Mesendoderm (in vitro differentiated cells): ENCODE measurements at regions not wholly inside any gene's neighbourhood (a gene's known extent, or its start where the extent isn't known, plus 50 kb on each side); places are given as distances from the start of the nearest gene placed in this dataset.
"Not testable (repeated sequence)": the region's sequence is repeated elsewhere in the genome, so short reads cannot be mapped to it uniquely, and the experiment has no call there.

Experiments used
- DNase-seq: peaks from one replicate; pipeline ENCODE4 v3.0.0; 2013
- H2AK5ac ChIP-seq: 2 replicates; pipeline ENCODE4 v1.6.1; 2013; ENCODE audit warnings: low read length, inconsistent platforms
- H2BK120ac ChIP-seq: 2 replicates; pipeline ENCODE4 v1.6.1; 2013; ENCODE audit warnings: low read depth, mild to moderate bottlenecking, low read length, moderate library complexity, mixed read lengths
- H2BK15ac ChIP-seq: replicated peaks from 2 replicates; pipeline ENCODE4 v1.6.1; 2013; ENCODE audit warnings: low read depth, mild to moderate bottlenecking, moderate library complexity
- H2BK5ac ChIP-seq: 2 replicates; pipeline ENCODE4 v1.6.1; 2013; ENCODE audit warnings: low read length, inconsistent platforms
- H3K18ac ChIP-seq: 2 replicates; pipeline ENCODE4 v1.6.1; 2013; ENCODE audit warnings: mild to moderate bottlenecking, low read length, mixed read lengths
- H3K23ac ChIP-seq: one replicate; pipeline ENCODE4 v1.6.1; 2013; ENCODE audit warnings: low read length
- H3K27ac ChIP-seq: 2 replicates; pipeline ENCODE4 v1.5.1; 2013; ENCODE audit warnings: low read depth, mild to moderate bottlenecking, inconsistent platforms, low read length, moderate library complexity
- H3K27me3 ChIP-seq: 2 replicates; pipeline ENCODE4 v1.6.1; 2013; ENCODE audit warnings: low read length, control low read depth, mild to moderate bottlenecking, inconsistent platforms; ENCODE audit not compliant: insufficient read depth, poor library complexity
- H3K36me3 ChIP-seq: 2 replicates; pipeline ENCODE4 v1.6.1; 2013; ENCODE audit warnings: low read length, inconsistent platforms; ENCODE audit not compliant: control insufficient read depth, insufficient read depth
- H3K4ac ChIP-seq: one replicate; pipeline ENCODE4 v1.6.1; 2013; ENCODE audit warnings: low read depth, mild to moderate bottlenecking, low read length, moderate library complexity
- H3K4me1 ChIP-seq: 2 replicates; pipeline ENCODE4 v1.6.1; 2013; ENCODE audit warnings: low read depth, low read length, inconsistent platforms; ENCODE audit not compliant: control insufficient read depth
- H3K4me2 ChIP-seq: 2 replicates; pipeline ENCODE4 v1.6.1; 2013; ENCODE audit warnings: low read length
- H3K4me3 ChIP-seq: 2 replicates; pipeline ENCODE4 v1.5.1; 2013; ENCODE audit warnings: mild to moderate bottlenecking, low read length
- H3K56ac ChIP-seq: one replicate; pipeline ENCODE4 v1.6.1; 2013; ENCODE audit warnings: low read length
- H3K79me1 ChIP-seq: 2 replicates; pipeline ENCODE4 v1.6.1; 2013; ENCODE audit warnings: low read length, inconsistent platforms
- H3K79me2 ChIP-seq: 2 replicates; pipeline ENCODE4 v1.6.1; 2013; ENCODE audit warnings: mild to moderate bottlenecking, low read length; ENCODE audit not compliant: control insufficient read depth, insufficient read depth
- H3K9ac ChIP-seq: 2 replicates; pipeline ENCODE4 v1.6.1; 2013; ENCODE audit warnings: low read length, inconsistent platforms
- H4K5ac ChIP-seq: one replicate; pipeline ENCODE4 v1.6.1; 2013; ENCODE audit warnings: low read length
- H4K8ac ChIP-seq: one replicate; pipeline ENCODE4 v1.6.1; 2013; ENCODE audit warnings: low read depth, mild to moderate bottlenecking, control low read depth, low read length, moderate library complexity
- WGBS: extraction: QIAGEN DNeasy Blood & Tissue Kit; methylation state at CpG from one replicate; pipeline ENCODE4 v1.1.7; 2013; ENCODE audit warnings: low lambda C conversion rate, missing lambda C conversion rate; ENCODE audit not compliant: insufficient coverage; ENCODE audit errors: extremely low coverage; 5-methylcytosine and 5-hydroxymethylcytosine counted together

- Histone ChIP-seq H3K27ac (no peak overlapping the region), H3K23ac (no peak overlapping the region), H3K4me1 (no peaks in the 10 kb centered on the region), H2BK15ac (no peak overlapping the region), H3K4ac (no peak overlapping the region), H3K4me3 (no peak overlapping the region), H2BK5ac (no peak overlapping the region), H2BK120ac (no peak overlapping the region), H3K56ac (no peak overlapping the region), H3K9ac (no peak overlapping the region), H3K79me2 (no peaks in the 10 kb centered on the region), H4K8ac (no peak overlapping the region), H4K5ac (no peak overlapping the region), H3K18ac (no peak overlapping the region), H3K36me3 (no peaks in the 10 kb centered on the region), H3K79me1 (no peaks in the 10 kb centered on the region), H3K4me2 (no peak overlapping the region), H2AK5ac (no peak overlapping the region), H3K27me3 (no peaks in the 10 kb centered on the region)
- DNase-seq: no peak
- WGBS: no CpG with 5 or more reads among the region's 2 CpGs
Observed at GRCh38 chr14:38046160-38046559, 161.5 kb upstream of the SSTR1 start.

GRCh38 chr14:38047195-38047902, 160.4 kb upstream of the SSTR1 start:
- Histone ChIP-seq H3K79me2 (no peaks in the 10 kb centered on the region), H4K8ac (no peak overlapping the region), H3K4me2 (no peak overlapping the region), H2AK5ac (no peak overlapping the region), H2BK5ac (no peak overlapping the region), H3K4me1 (no peaks in the 10 kb centered on the region), H3K36me3 (no peaks in the 10 kb centered on the region), H3K18ac (no peak overlapping the region), H3K27me3 (no peaks in the 10 kb centered on the region), H3K56ac (no peak overlapping the region), H3K23ac (no peak overlapping the region), H3K79me1 (no peaks in the 10 kb centered on the region), H3K27ac (no peak overlapping the region), H3K9ac (no peak overlapping the region), H4K5ac (no peak overlapping the region), H3K4ac (no peak overlapping the region), H3K4me3 (no peak overlapping the region), H2BK120ac (no peak overlapping the region), H2BK15ac (no peak overlapping the region)
- no CpG with 5 or more reads among the region's 2 CpGs for WGBS
- no peak for DNase-seq

- H4K8ac ChIP-seq: no peak overlapping the region
- no peak for DNase-seq
- H2BK120ac ChIP-seq: no peak overlapping the region
- H3K36me3 ChIP-seq: no peaks in the 10 kb centered on the region
- no peaks in the 10 kb centered on the region for H3K27me3 ChIP-seq
- no peak overlapping the region for H3K9ac ChIP-seq
- no peaks in the 10 kb centered on the region for H3K4me1 ChIP-seq
- no peak overlapping the region for H3K18ac ChIP-seq
- H2AK5ac ChIP-seq: no peak overlapping the region
- no peak overlapping the region for H3K4me3 ChIP-seq
- no peak overlapping the region for H2BK15ac ChIP-seq
- H3K79me1 ChIP-seq: no peaks in the 10 kb centered on the region
- H4K5ac ChIP-seq: no peak overlapping the region
- no peak overlapping the region for H2BK5ac ChIP-seq
- H3K79me2 ChIP-seq: no peaks in the 10 kb centered on the region
- H3K4me2 ChIP-seq: no peak overlapping the region
- no peak overlapping the region for H3K23ac ChIP-seq
- no peak overlapping the region for H3K27ac ChIP-seq
- H3K4ac ChIP-seq: no peak overlapping the region
- H3K56ac ChIP-seq: no peak overlapping the region
Observed at GRCh38 chr14:38053666-38054065, 154.0 kb upstream of the SSTR1 start.

- Histone ChIP-seq H2BK5ac (no peak overlapping the region), H2AK5ac (no peak overlapping the region), H2BK120ac (no peak overlapping the region), H3K18ac (no peak overlapping the region), H3K4ac (no peak overlapping the region), H3K4me2 (no peak overlapping the region), H3K9ac (no peak overlapping the region), H3K36me3 (no peaks in the 10 kb centered on the region), H3K27me3 (no peaks in the 10 kb centered on the region), H3K4me1 (no peaks in the 10 kb centered on the region), H3K56ac (no peak overlapping the region), H3K4me3 (no peak overlapping the region), H4K8ac (no peak overlapping the region), H2BK15ac (no peak overlapping the region), H3K27ac (no peak overlapping the region), H3K79me2 (no peaks in the 10 kb centered on the region), H3K79me1 (no peaks in the 10 kb centered on the region), H3K23ac (no peak overlapping the region), H4K5ac (no peak overlapping the region)
- no CpG with 5 or more reads among the region's 2 CpGs for WGBS
- DNase-seq: peak; percentile 63
Observed at GRCh38 chr14:38056270-38056669, 151.4 kb upstream of the SSTR1 start.

- H3K4ac ChIP-seq, H3K4me3 ChIP-seq, H3K27ac ChIP-seq, H3K36me3 ChIP-seq, H3K23ac ChIP-seq, H4K5ac ChIP-seq, H2BK5ac ChIP-seq, H3K56ac ChIP-seq, H3K18ac ChIP-seq, H3K4me1 ChIP-seq, H4K8ac ChIP-seq, H3K4me2 ChIP-seq, H2BK15ac ChIP-seq, DNase-seq, H2BK120ac ChIP-seq, H3K79me1 ChIP-seq, H2AK5ac ChIP-seq, H3K79me2 ChIP-seq, H3K9ac ChIP-seq, H3K27me3 ChIP-seq: not testable (repeated sequence)
- WGBS: no CpG with 5 or more reads among the region's 2 CpGs
Observed at GRCh38 chr14:38062223-38062622, 145.5 kb upstream of the SSTR1 start.

- Histone ChIP-seq H2AK5ac (no peak overlapping the region), H3K27me3 (no peaks in the 10 kb centered on the region), H3K36me3 (no peaks in the 10 kb centered on the region), H3K4me3 (no peak overlapping the region), H3K4me2 (no peak overlapping the region), H4K5ac (no peak overlapping the region), H3K18ac (no peak overlapping the region), H2BK15ac (no peak overlapping the region), H3K4me1 (no peaks in the 10 kb centered on the region), H3K79me1 (no peaks in the 10 kb centered on the region), H3K56ac (no peak overlapping the region), H3K23ac (no peak overlapping the region), H3K79me2 (no peaks in the 10 kb centered on the region), H3K27ac (no peak overlapping the region), H3K4ac (no peak overlapping the region), H2BK5ac (no peak overlapping the region), H2BK120ac (no peak overlapping the region), H3K9ac (no peak overlapping the region), H4K8ac (no peak overlapping the region)
- no peak for DNase-seq
- no CpG with 5 or more reads among the region's 2 CpGs for WGBS
Observed at GRCh38 chr14:38063711-38064320, 143.9 kb upstream of the SSTR1 start.
